AG09309 (cell line): ENCODE measurements at regions not wholly inside any gene's neighbourhood (a gene's known extent, or its start where the extent isn't known, plus 50 kb on each side); places are given as distances from the start of the nearest gene placed in this dataset.
"Not testable (repeated sequence)": the region's sequence is repeated elsewhere in the genome, so short reads cannot be mapped to it uniquely, and the experiment has no call there.

Experiments
- DNase-seq: peaks from one replicate; pipeline ENCODE4 v3.0.0-alpha.2; 2010; ENCODE audit warnings: low read depth
- H3K4me3 ChIP-seq: 2 replicates; pipeline ENCODE4 v1.5.1; 2011; ENCODE audit warnings: mild to moderate bottlenecking, low read depth, low read length, moderate library complexity; ENCODE audit not compliant: control insufficient read depth
- TF ChIP-seq, protein P1 (sequence below): IDR thresholded peaks from 2 replicates; pipeline ENCODE4 v1.5.1; 2011; ENCODE audit warnings: mild to moderate bottlenecking, low read depth, low read length, inconsistent platforms; ENCODE audit not compliant: insufficient read depth, control insufficient read depth; ENCODE audit errors: missing control alignments

GRCh38 chr1:188715566-188715965 lies 1762.1 kb downstream of the BRINP3 start:
- H3K4me3 ChIP-seq = no peak overlapping the region
- no peak for DNase-seq
- TF ChIP-seq, protein P1, sequence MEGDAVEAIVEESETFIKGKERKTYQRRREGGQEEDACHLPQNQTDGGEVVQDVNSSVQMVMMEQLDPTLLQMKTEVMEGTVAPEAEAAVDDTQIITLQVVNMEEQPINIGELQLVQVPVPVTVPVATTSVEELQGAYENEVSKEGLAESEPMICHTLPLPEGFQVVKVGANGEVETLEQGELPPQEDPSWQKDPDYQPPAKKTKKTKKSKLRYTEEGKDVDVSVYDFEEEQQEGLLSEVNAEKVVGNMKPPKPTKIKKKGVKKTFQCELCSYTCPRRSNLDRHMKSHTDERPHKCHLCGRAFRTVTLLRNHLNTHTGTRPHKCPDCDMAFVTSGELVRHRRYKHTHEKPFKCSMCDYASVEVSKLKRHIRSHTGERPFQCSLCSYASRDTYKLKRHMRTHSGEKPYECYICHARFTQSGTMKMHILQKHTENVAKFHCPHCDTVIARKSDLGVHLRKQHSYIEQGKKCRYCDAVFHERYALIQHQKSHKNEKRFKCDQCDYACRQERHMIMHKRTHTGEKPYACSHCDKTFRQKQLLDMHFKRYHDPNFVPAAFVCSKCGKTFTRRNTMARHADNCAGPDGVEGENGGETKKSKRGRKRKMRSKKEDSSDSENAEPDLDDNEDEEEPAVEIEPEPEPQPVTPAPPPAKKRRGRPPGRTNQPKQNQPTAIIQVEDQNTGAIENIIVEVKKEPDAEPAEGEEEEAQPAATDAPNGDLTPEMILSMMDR = no peak

DNA sequence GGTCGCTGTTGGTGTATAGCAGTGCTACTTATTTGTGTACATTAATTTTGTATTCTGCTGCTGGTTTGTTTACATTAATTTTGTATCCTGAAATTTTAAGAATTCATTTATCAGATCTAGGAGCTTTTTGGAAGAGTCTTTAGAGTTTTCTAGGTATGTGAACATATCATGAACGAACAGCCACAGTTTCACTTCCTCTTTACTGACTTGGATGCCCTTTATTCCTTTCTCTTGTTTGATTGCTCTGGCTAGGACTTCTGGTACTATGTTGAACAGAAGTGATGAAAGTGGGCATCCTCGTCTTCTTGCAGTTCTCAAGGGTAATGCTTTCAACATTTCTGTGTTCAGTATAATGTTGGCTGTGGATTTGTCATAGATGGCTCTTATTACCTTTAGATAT lies 1757.9 kb downstream of the BRINP3 start:
- no peak for DNase-seq
- TF ChIP-seq, protein P1 = no peak
- no peak overlapping the region for H3K4me3 ChIP-seq

DNA sequence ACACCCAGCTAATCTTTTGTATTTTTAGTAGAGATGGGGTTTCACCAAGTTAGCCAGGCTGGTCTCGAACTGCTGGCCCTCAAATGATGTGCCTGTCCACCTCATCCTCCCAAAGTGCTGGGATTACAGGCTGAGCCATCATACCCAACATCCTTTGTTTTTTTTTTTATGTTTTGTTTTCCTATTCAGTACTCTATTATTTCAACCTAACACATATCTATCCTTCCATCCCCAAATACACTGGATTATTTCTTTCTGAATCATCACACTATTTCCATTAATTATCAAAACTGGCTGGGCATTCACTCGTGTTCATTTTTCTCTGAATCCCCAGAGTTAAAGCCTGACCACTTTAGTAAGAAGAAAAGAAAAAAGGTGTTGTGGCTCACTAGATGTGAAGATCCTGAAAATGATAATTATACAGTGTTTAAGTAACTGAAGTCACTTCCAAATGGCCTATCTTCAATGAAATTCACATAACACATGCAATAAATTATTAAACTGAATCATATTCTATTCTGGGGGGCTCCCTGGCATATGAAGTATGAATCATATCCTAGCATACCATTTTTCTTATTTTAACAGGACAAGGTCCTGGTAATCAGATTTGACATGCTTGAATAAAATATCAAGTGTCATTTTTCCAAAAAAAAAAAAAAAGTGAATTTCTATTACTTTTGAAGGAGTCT lies 1754.2 kb downstream of the BRINP3 start:
- DNase-seq = no peak
- TF ChIP-seq, protein P1 = no peak
- no peak overlapping the region for H3K4me3 ChIP-seq

GRCh38 chr1:188729039-188729438 lies 1748.6 kb downstream of the BRINP3 start:
- TF ChIP-seq, protein P1 = no peak
- no peak overlapping the region for H3K4me3 ChIP-seq
- DNase-seq = no peak

DNA sequence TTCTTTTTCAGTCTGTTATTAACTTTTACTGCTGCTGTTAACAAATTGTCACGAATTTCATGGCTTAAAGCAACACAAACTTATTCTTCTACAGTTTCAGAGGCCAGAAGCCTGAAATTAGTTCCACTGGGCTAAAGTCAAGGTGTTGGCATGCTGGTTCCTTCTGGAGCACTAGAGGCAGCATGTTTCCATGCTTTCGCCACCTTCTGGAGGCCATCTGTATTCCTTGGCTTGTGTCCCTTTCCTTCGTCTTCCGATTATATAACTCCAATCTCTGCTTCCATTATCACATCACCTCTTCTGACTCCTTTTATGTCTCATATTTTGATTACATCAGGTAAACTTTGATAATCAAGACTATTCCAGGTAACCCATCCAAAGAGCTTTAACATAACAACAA lies 1742.1 kb downstream of the BRINP3 start:
- DNase-seq = no peak
- H3K4me3 ChIP-seq = no peak overlapping the region
- TF ChIP-seq, protein P1 = no peak

DNA sequence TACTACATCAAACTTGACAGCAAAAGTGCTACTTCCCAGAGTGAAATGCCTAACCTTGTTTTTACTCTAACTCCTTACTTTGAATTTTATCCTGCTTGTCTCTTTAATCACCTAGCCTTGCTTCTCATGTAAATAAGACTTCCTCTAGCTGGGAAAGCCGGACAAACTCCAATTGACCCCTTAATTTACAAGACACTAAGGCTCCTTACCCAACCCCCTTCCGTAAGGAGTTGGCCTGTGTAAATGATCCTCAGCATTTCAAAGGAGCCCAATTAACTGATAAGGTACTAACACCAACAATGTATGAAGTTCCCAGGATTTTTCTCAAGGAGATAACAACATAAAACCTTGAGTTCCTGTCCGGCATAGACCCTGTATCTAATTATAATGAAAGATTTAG lies 1728.4 kb downstream of the BRINP3 start:
- not testable (repeated sequence) for DNase-seq, H3K4me3 ChIP-seq

GRCh38 chr1:188752027-188752426 lies 1725.6 kb downstream of the BRINP3 start:
- not testable (repeated sequence) for DNase-seq, H3K4me3 ChIP-seq

GRCh38 chr1:188757747-188758146 lies 1719.9 kb downstream of the BRINP3 start:
- H3K4me3 ChIP-seq = not testable (repeated sequence)

GRCh38 chr1:188761226-188761625 lies 1716.4 kb downstream of the BRINP3 start:
- H3K4me3 ChIP-seq = no peak overlapping the region
- DNase-seq = no peak
- TF ChIP-seq, protein P1 = no peak

More at GRCh38 chr1:188757747-188758146, 1719.9 kb downstream of the BRINP3 start:
- not testable (repeated sequence) for DNase-seq
